K562 (cell line): ENCODE measurements at regions not wholly inside any gene's neighbourhood (a gene's known extent, or its start where the extent isn't known, plus 50 kb on each side); places are given as distances from the start of the nearest gene placed in this dataset.

Experiments used
- CHD2 ChIP-seq: IDR thresholded peaks from 2 replicates; pipeline ENCODE4 v1.6.1; 2011; ENCODE audit warnings: low read depth, low read length
- POLR2AphosphoS5 ChIP-seq: IDR thresholded peaks from 2 replicates; pipeline ENCODE4 v1.6.1; 2011; ENCODE audit warnings: mild to moderate bottlenecking, low read depth, low read length, moderate library complexity; ENCODE audit not compliant: control insufficient read depth, insufficient read depth
- PTRF ChIP-seq: fragments of 450-650 bp; IDR thresholded peaks from 2 replicates; pipeline ENCODE4 v1.6.1; 2016; ENCODE audit warnings: mild to moderate bottlenecking, missing genetic modification characterization, missing compliant biosample characterization
- ZBTB17 ChIP-seq: fragments of 450-650 bp; formaldehyde crosslinking; IDR thresholded peaks from 2 replicates; pipeline ENCODE4 v1.4.0; 2020; ENCODE audit warnings: mild to moderate bottlenecking
- ZNF133 ChIP-seq: fragments of 250-450 bp; sonication (Bioruptor Pico); IDR thresholded peaks from 2 replicates; pipeline ENCODE4 v1.4.0; 2020; ENCODE audit warnings: mild to moderate bottlenecking
- ZNF282 ChIP-seq: sonication (generic); formaldehyde crosslinking; IDR thresholded peaks from 2 replicates; pipeline ENCODE4 v1.8.1; 2023; ENCODE audit warnings: missing genetic modification reagents
- ZNF3 ChIP-seq: fragments of 250-450 bp; sonication (Bioruptor Pico); IDR thresholded peaks from 2 replicates; pipeline ENCODE4 v1.5.0; 2021; ENCODE audit warnings: mild to moderate bottlenecking, moderate library complexity
- TF ChIP-seq, protein P1 (sequence below): sonication (generic); formaldehyde crosslinking; IDR thresholded peaks from 2 replicates; pipeline ENCODE4 v1.8.1; 2023; ENCODE audit warnings: mild to moderate bottlenecking, missing genetic modification reagents
- TF ChIP-seq, protein P2 (sequence below): fragments of 250-450 bp; sonication (Bioruptor Pico); IDR thresholded peaks from 2 replicates; pipeline ENCODE4 v1.9.0; 2021; ENCODE audit warnings: mild to moderate bottlenecking
- TF ChIP-seq, protein P3 (sequence below), 3 experiments: fragments of 200-800 bp in 1 of 3; sonication (Bioruptor generic) in 1 of 3; sonication (generic) in 1 of 3; formaldehyde crosslinking in 1 of 3; IDR thresholded peaks; 2 replicates each; pipeline versions ENCODE4 v1.6.1 to v1.8.0; 2016 to 2022; ENCODE audit warnings: mild to moderate bottlenecking in 2 of 3, missing compliant biosample characterization in 2 of 3, missing genetic modification characterization in 2 of 3, missing genetic modification reagents in 1 of 3
- TF ChIP-seq, protein P4 (sequence below): sonication (generic); formaldehyde crosslinking; IDR thresholded peaks from 2 replicates; pipeline ENCODE4 v1.8.1; 2022; ENCODE audit warnings: missing genetic modification reagents
- TF ChIP-seq, protein P5 (sequence below): sonication (generic); formaldehyde crosslinking; IDR thresholded peaks from 2 replicates; pipeline ENCODE4 v1.9.0; 2022; ENCODE audit warnings: mild to moderate bottlenecking, missing genetic modification reagents
- TF ChIP-seq, protein P6 (sequence below): fragments of 250-450 bp; sonication (Bioruptor Pico); IDR thresholded peaks from 2 replicates; pipeline ENCODE4 v1.4.0; 2020
- TF ChIP-seq, protein P7 (sequence below): sonication (generic); formaldehyde crosslinking; IDR thresholded peaks from 2 replicates; pipeline ENCODE4 v1.8.1; 2023; ENCODE audit warnings: mild to moderate bottlenecking, missing genetic modification reagents

DNA sequence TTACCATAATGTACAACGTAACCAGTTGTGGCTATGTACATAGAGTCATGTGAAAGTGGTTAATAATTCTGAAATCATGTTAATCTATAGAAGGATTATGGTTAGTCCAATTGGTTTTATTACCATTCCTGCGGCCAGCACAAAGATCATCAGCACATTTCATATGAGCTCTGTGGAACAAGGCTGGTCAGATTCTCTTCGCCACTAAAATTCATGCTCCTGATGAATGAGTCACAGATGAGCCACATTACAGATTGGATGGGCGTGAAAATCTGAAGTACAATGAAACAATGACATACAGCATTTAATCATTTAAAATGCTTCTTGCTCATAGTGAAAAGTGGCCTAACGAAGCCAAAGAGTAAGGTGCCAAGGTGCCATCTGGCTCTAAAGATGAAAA is 716.2 kb upstream of the PHF14 start (continued):
- TF ChIP-seq, protein P1, sequence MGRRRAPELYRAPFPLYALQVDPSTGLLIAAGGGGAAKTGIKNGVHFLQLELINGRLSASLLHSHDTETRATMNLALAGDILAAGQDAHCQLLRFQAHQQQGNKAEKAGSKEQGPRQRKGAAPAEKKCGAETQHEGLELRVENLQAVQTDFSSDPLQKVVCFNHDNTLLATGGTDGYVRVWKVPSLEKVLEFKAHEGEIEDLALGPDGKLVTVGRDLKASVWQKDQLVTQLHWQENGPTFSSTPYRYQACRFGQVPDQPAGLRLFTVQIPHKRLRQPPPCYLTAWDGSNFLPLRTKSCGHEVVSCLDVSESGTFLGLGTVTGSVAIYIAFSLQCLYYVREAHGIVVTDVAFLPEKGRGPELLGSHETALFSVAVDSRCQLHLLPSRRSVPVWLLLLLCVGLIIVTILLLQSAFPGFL (CRISPR knock-in tag) = no peak
- TF ChIP-seq ZBTB17 (no peak), PTRF (no peak), ZNF282 (no peak), ZNF3 (CRISPR knock-in tag) (no peak), POLR2AphosphoS5 (no peak), ZNF133 (CRISPR knock-in tag) (no peak), CHD2 (no peak)
- TF ChIP-seq, protein P2, sequence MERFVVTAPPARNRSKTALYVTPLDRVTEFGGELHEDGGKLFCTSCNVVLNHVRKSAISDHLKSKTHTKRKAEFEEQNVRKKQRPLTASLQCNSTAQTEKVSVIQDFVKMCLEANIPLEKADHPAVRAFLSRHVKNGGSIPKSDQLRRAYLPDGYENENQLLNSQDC (CRISPR knock-in tag) = no peak
- TF ChIP-seq, protein P3, sequence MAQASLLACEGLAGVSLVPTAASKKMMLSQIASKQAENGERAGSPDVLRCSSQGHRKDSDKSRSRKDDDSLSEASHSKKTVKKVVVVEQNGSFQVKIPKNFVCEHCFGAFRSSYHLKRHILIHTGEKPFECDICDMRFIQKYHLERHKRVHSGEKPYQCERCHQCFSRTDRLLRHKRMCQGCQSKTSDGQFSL (CRISPR knock-in tag; IDR thresholded peaks at IDR 0.05) = no peak
- TF ChIP-seq, protein P3 (tag; IDR thresholded peaks at IDR 0.05) = no peak
- TF ChIP-seq, protein P4, sequence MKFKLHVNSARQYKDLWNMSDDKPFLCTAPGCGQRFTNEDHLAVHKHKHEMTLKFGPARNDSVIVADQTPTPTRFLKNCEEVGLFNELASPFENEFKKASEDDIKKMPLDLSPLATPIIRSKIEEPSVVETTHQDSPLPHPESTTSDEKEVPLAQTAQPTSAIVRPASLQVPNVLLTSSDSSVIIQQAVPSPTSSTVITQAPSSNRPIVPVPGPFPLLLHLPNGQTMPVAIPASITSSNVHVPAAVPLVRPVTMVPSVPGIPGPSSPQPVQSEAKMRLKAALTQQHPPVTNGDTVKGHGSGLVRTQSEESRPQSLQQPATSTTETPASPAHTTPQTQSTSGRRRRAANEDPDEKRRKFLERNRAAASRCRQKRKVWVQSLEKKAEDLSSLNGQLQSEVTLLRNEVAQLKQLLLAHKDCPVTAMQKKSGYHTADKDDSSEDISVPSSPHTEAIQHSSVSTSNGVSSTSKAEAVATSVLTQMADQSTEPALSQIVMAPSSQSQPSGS (CRISPR knock-in tag) = no peak
- TF ChIP-seq, protein P5, sequence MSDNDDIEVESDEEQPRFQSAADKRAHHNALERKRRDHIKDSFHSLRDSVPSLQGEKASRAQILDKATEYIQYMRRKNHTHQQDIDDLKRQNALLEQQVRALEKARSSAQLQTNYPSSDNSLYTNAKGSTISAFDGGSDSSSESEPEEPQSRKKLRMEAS (CRISPR knock-in tag) = no peak
- TF ChIP-seq, protein P6, sequence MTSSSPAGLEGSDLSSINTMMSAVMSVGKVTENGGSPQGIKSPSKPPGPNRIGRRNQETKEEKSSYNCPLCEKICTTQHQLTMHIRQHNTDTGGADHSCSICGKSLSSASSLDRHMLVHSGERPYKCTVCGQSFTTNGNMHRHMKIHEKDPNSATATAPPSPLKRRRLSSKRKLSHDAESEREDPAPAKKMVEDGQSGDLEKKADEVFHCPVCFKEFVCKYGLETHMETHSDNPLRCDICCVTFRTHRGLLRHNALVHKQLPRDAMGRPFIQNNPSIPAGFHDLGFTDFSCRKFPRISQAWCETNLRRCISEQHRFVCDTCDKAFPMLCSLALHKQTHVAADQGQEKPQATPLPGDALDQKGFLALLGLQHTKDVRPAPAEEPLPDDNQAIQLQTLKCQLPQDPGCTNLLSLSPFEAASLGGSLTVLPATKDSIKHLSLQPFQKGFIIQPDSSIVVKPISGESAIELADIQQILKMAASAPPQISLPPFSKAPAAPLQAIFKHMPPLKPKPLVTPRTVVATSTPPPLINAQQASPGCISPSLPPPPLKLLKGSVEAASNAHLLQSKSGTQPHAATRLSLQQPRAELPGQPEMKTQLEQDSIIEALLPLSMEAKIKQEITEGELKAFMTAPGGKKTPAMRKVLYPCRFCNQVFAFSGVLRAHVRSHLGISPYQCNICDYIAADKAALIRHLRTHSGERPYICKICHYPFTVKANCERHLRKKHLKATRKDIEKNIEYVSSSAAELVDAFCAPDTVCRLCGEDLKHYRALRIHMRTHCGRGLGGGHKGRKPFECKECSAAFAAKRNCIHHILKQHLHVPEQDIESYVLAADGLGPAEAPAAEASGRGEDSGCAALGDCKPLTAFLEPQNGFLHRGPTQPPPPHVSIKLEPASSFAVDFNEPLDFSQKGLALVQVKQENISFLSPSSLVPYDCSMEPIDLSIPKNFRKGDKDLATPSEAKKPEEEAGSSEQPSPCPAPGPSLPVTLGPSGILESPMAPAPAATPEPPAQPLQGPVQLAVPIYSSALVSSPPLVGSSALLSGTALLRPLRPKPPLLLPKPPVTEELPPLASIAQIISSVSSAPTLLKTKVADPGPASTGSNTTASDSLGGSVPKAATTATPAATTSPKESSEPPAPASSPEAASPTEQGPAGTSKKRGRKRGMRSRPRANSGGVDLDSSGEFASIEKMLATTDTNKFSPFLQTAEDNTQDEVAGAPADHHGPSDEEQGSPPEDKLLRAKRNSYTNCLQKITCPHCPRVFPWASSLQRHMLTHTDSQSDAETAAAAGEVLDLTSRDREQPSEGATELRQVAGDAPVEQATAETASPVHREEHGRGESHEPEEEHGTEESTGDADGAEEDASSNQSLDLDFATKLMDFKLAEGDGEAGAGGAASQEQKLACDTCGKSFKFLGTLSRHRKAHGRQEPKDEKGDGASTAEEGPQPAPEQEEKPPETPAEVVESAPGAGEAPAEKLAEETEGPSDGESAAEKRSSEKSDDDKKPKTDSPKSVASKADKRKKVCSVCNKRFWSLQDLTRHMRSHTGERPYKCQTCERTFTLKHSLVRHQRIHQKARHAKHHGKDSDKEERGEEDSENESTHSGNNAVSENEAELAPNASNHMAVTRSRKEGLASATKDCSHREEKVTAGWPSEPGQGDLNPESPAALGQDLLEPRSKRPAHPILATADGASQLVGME = no peak
- TF ChIP-seq, protein P7, sequence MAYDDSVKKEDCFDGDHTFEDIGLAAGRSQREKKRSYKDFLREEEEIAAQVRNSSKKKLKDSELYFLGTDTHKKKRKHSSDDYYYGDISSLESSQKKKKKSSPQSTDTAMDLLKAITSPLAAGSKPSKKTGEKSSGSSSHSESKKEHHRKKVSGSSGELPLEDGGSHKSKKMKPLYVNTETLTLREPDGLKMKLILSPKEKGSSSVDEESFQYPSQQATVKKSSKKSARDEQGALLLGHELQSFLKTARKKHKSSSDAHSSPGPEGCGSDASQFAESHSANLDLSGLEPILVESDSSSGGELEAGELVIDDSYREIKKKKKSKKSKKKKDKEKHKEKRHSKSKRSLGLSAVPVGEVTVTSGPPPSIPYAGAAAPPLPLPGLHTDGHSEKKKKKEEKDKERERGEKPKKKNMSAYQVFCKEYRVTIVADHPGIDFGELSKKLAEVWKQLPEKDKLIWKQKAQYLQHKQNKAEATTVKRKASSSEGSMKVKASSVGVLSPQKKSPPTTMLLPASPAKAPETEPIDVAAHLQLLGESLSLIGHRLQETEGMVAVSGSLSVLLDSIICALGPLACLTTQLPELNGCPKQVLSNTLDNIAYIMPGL (CRISPR knock-in tag) = no peak
